HepG2 (cell line): ENCODE measurements at regions not wholly inside any gene's neighbourhood (a gene's known extent, or its start where the extent isn't known, plus 50 kb on each side); places are given as distances from the start of the nearest gene placed in this dataset.

Source experiments
- ATAC-seq: fragments of 200-7000 bp; cut with Tn5 transposase; 3 replicates; pipeline ENCODE4 v1.9.1; 2020; ENCODE audit warnings: mild to moderate bottlenecking, moderate library complexity
- BruUV-seq: library from RNA; stranded (reverse); fragments of 400-500 nt; replicated peaks from 2 replicates; lab custom pipeline; 2021; lab: Mats Ljungman, UMichigan
- CTCF ChIA-PET: fragments of 300-600 bp; formaldehyde crosslinking; extraction: SDS; loops from one replicate; lab custom pipeline; 2021; ENCODE audit warnings: low total read pairs, inconsistent platforms, low intra/inter-chr PET ratio; lab: Yijun Ruan, JAX
- POLR2A ChIA-PET: fragments of 350-600 bp; sonication (Branson Sonifier 250); formaldehyde crosslinking; loops from one replicate; lab custom pipeline; 2020; ENCODE audit warnings: antibody characterized with exemption, inconsistent platforms; lab: Yijun Ruan, JAX
- DNase-seq: peaks from one replicate; pipeline ENCODE4 v3.0.0-alpha.2; 2015; ENCODE audit warnings: low spot score
- FAIRE-seq: peaks from 3 replicates; lab custom pipeline; 2011; peaks lifted over from hg19 to GRCh38; lab: Jason Lieb, UNC
- H2AFZ ChIP-seq: one replicate; pipeline ENCODE4 v1.6.1; 2011; ENCODE audit warnings: low read length, inconsistent platforms
- H3K27ac ChIP-seq: fragments of 300-600 bp; 3 replicates; pipeline ENCODE4 v1.8.0; 2011; ENCODE audit warnings: mixed run types, mild to moderate bottlenecking, mixed read lengths, low read length, inconsistent platforms; ENCODE audit not compliant: insufficient read depth; ENCODE audit errors: extremely low read length
- H3K27me3 ChIP-seq, 2 experiments: fragments of 200-600 bp in 1 of 2; 2 replicates in 1 of 2; 3 replicates in 1 of 2; pipeline versions ENCODE4 v1.6.0 to v1.8.0; 2011; ENCODE audit warnings: low read length in 2 of 2, mild to moderate bottlenecking in 2 of 2, moderate library complexity in 2 of 2, inconsistent platforms in 1 of 2; ENCODE audit not compliant: insufficient read depth in 2 of 2, control insufficient read depth in 1 of 2
- H3K36me3 ChIP-seq, 2 experiments: fragments of 200-600 bp in 1 of 2; replicated peaks in 1 of 2; 2 replicates in 1 of 2; 3 replicates in 1 of 2; pipeline versions ENCODE4 v1.5.1 to v1.8.0; 2011; ENCODE audit warnings: low read length in 2 of 2, inconsistent platforms in 1 of 2; ENCODE audit not compliant: insufficient read depth in 2 of 2, control insufficient read depth in 1 of 2
- H3K4me1 ChIP-seq: 2 replicates; pipeline ENCODE4 v1.5.1; 2012; ENCODE audit warnings: low read length, inconsistent platforms; ENCODE audit not compliant: insufficient read depth
- H3K4me2 ChIP-seq: 2 replicates; pipeline ENCODE4 v1.6.0; 2011; ENCODE audit warnings: low read depth, low read length, inconsistent platforms
- H3K4me3 ChIP-seq, 3 experiments: fragments of 200-600 bp in 1 of 3; sonication (generic), shearing (Covaris generic) in 1 of 3; replicated peaks in 1 of 3; 2 replicates each; pipeline ENCODE4 v1.5.1; 2011 to 2016; ENCODE audit warnings: low read length in 3 of 3, inconsistent platforms in 2 of 3, low read depth in 2 of 3, mild to moderate bottlenecking in 2 of 3, control low read depth in 1 of 3, mixed read lengths in 1 of 3; ENCODE audit not compliant: insufficient read depth in 1 of 3
- H3K79me2 ChIP-seq: one replicate; pipeline ENCODE4 v1.6.1; 2011; ENCODE audit warnings: low read length, inconsistent platforms; ENCODE audit not compliant: insufficient read depth
- H3K9ac ChIP-seq: 2 replicates; pipeline ENCODE4 v1.6.0; 2011; ENCODE audit warnings: mild to moderate bottlenecking, low read depth, low read length, inconsistent platforms; ENCODE audit not compliant: insufficient read depth
- H3K9me3 ChIP-seq: 2 replicates; pipeline ENCODE4 v1.5.1; 2012; ENCODE audit warnings: mild to moderate bottlenecking, low read length
- H4K20me1 ChIP-seq: 2 replicates; pipeline ENCODE4 v1.6.0; 2011; ENCODE audit warnings: inconsistent platforms, mild to moderate bottlenecking, low read length, moderate library complexity; ENCODE audit not compliant: insufficient read depth
- BATF2 ChIP-seq: sonication (generic); formaldehyde crosslinking; IDR thresholded peaks from 2 replicates; pipeline ENCODE4 v1.8.0; 2022; ENCODE audit warnings: mild to moderate bottlenecking, missing genetic modification reagents, moderate library complexity
- CHCHD3 ChIP-seq: sonication (generic); formaldehyde crosslinking; IDR thresholded peaks from 2 replicates; pipeline ENCODE4 v1.8.0; 2022; ENCODE audit warnings: mild to moderate bottlenecking, missing genetic modification reagents, moderate library complexity
- EZH2 ChIP-seq: conservative IDR thresholded peaks from 2 replicates; pipeline ENCODE4 v1.6.1; 2012; ENCODE audit warnings: mild to moderate bottlenecking, low read depth, low read length, moderate library complexity
- GZF1 ChIP-seq: sonication (generic); formaldehyde crosslinking; IDR thresholded peaks from 2 replicates; pipeline ENCODE4 v1.5.1; 2020; ENCODE audit warnings: mild to moderate bottlenecking, missing genetic modification reagents
- HDAC1 ChIP-seq: sonication (generic); formaldehyde crosslinking; IDR thresholded peaks from 2 replicates; pipeline ENCODE4 v1.5.1; 2020; ENCODE audit warnings: mild to moderate bottlenecking, missing genetic modification reagents
- HMG20A ChIP-seq: IDR thresholded peaks from 2 replicates; pipeline ENCODE4 v1.6.1; 2016; ENCODE audit warnings: borderline replicate concordance
- JUN ChIP-seq: sonication (generic); formaldehyde crosslinking; IDR thresholded peaks from 2 replicates; pipeline ENCODE4 v1.4.0; 2020; ENCODE audit warnings: mild to moderate bottlenecking, missing genetic modification reagents
- JUNB ChIP-seq: sonication (generic); formaldehyde crosslinking; IDR thresholded peaks from 2 replicates; pipeline ENCODE4 v1.8.0; 2022; ENCODE audit warnings: missing genetic modification reagents, mild to moderate bottlenecking, borderline replicate concordance
- JUND ChIP-seq: sonication (generic); formaldehyde crosslinking; IDR thresholded peaks from 2 replicates; pipeline ENCODE4 v1.8.0; 2022; ENCODE audit warnings: mild to moderate bottlenecking, missing genetic modification reagents
- KDM5B ChIP-seq: sonication (generic); formaldehyde crosslinking; IDR thresholded peaks from 2 replicates; pipeline ENCODE4 v1.4.0; 2020; ENCODE audit warnings: missing genetic modification reagents, mild to moderate bottlenecking, borderline replicate concordance
- LCORL ChIP-seq, 2 experiments: fragments of 450-650 bp in 1 of 2; sonication (generic) in 1 of 2; formaldehyde crosslinking in 1 of 2; IDR thresholded peaks; 2 replicates each; pipeline versions ENCODE4 v1.5.0 to v1.6.1; 2017 to 2020; ENCODE audit warnings: antibody characterized with exemption in 1 of 2, missing genetic modification reagents in 1 of 2
- MIXL1 ChIP-seq: IDR thresholded peaks from 2 replicates; pipeline ENCODE4 v1.6.1; 2016
- PHB2 ChIP-seq: fragments of 450-650 bp; IDR thresholded peaks from 2 replicates; pipeline ENCODE4 v1.6.1; 2018; ENCODE audit not compliant: partially characterized antibody
- REXO4 ChIP-seq: sonication (generic); formaldehyde crosslinking; IDR thresholded peaks from 2 replicates; pipeline ENCODE4 v1.8.0; 2022; ENCODE audit warnings: missing genetic modification reagents, mild to moderate bottlenecking, borderline replicate concordance
- SMC3 ChIP-seq: IDR thresholded peaks from 2 replicates; pipeline ENCODE4 v1.6.1; 2011; ENCODE audit warnings: low read length, improper control_type of control experiment
- ZFP41 ChIP-seq: sonication (generic); formaldehyde crosslinking; IDR thresholded peaks from 2 replicates; pipeline ENCODE4 v1.4.0; 2020; ENCODE audit warnings: mild to moderate bottlenecking, missing genetic modification reagents, borderline replicate concordance
- ZSCAN21 ChIP-seq: sonication (generic); formaldehyde crosslinking; IDR thresholded peaks from 2 replicates; pipeline ENCODE4 v1.8.0; 2022; ENCODE audit warnings: mild to moderate bottlenecking, missing genetic modification reagents, moderate library complexity, borderline replicate concordance
- WGBS: methylation state at CpG from one replicate; pipeline ENCODE4 v1.1.6; 2017; ENCODE audit warnings: low lambda C conversion rate; 5-methylcytosine and 5-hydroxymethylcytosine counted together
- in situ Hi-C: cut with HindIII; loops from 2 replicates; pipeline ENCODE4 v1.10.0; 2017; ENCODE audit warnings: low pct_unique_long_range_greater_than_20kb; ENCODE audit not compliant: extremely low pct_ligation_motif_present
- intact Hi-C: fragments of 100-400 bp; cut with micrococcal nuclease; formaldehyde crosslinking; loops from one replicate; pipeline ENCODE4 v1.10.0; 2022; ENCODE audit not compliant: unreplicated experiment
- TF ChIP-seq, protein P1 (sequence below): sonication (generic); formaldehyde crosslinking; IDR thresholded peaks from 2 replicates; pipeline ENCODE4 v1.5.1; 2020; ENCODE audit warnings: missing genetic modification reagents, mild to moderate bottlenecking, borderline replicate concordance

- H3K36me3 ChIP-seq = no peaks in the 10 kb centered on the region
- H4K20me1 ChIP-seq = no peaks in the 10 kb centered on the region
- DNase-seq = no peak
- 0% methylated on average over 4 of the region's 4 CpGs for WGBS
- no peak overlapping the region for H3K4me3 ChIP-seq
- no peak overlapping the region for H3K9ac ChIP-seq
- H3K4me2 ChIP-seq = no peak overlapping the region
- in situ Hi-C loops (no loop called here), intact Hi-C loops (no loop called here)
- no peak overlapping the region for H3K27ac ChIP-seq
- no TSS peak for BruUV-seq
- POLR2A ChIA-PET = no interaction called here
- no peak for TF ChIP-seq BATF2 (CRISPR knock-in tag)
- no peak for TF ChIP-seq PHB2
- TF ChIP-seq JUNB (CRISPR knock-in tag) = no peak
- no peak for TF ChIP-seq HMG20A
- no peak for TF ChIP-seq JUND
- no peak for TF ChIP-seq ZFP41 (CRISPR knock-in tag)
- no peak for TF ChIP-seq LCORL (IDR thresholded peaks at IDR 0.05)
- TF ChIP-seq LCORL (CRISPR knock-in tag; IDR thresholded peaks at IDR 0.05) = no peak
- TF ChIP-seq MIXL1 = no peak
- no peak for TF ChIP-seq SMC3
- TF ChIP-seq ZSCAN21 (CRISPR knock-in tag) = no peak
- TF ChIP-seq REXO4 (CRISPR knock-in tag) = no peak
- TF ChIP-seq, protein P1, sequence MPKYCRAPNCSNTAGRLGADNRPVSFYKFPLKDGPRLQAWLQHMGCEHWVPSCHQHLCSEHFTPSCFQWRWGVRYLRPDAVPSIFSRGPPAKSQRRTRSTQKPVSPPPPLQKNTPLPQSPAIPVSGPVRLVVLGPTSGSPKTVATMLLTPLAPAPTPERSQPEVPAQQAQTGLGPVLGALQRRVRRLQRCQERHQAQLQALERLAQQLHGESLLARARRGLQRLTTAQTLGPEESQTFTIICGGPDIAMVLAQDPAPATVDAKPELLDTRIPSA (CRISPR knock-in tag) = no peak
- TF ChIP-seq KDM5B (CRISPR knock-in tag) = no peak
- no peak for TF ChIP-seq EZH2
- no peak for TF ChIP-seq HDAC1
- TF ChIP-seq CHCHD3 (CRISPR knock-in tag) = no peak
- no peak for TF ChIP-seq GZF1 (CRISPR knock-in tag)
- TF ChIP-seq JUN (CRISPR knock-in tag) = no peak
- CTCF ChIA-PET = no interaction called here
- H3K27me3 ChIP-seq = no peaks in the 10 kb centered on the region
- no peaks in the 10 kb centered on the region for H3K79me2 ChIP-seq
- H3K4me1 ChIP-seq = 0 out of 2 replicates have a peak, but pooled peaks cover 12% of the 10 kb centered on the region
- no peak for FAIRE-seq
- H3K9me3 ChIP-seq = no peaks in the 10 kb centered on the region
- H2AFZ ChIP-seq = no peak overlapping the region
- ATAC-seq = no peak
These were observed 617.0 kb downstream of the MID1IP1 start for GRCh38 chrX:39418254-39418704.
